Sigmoid colon (tissue), 3 donors: ENCODE measurements at regions not wholly inside any gene's neighbourhood (a gene's known extent, or its start where the extent isn't known, plus 50 kb on each side); places are given as distances from the start of the nearest gene placed in this dataset.

Experiments used
- POLR2A ChIP-seq, 2 donors: fragments of 450-650 bp; IDR thresholded peaks; one replicate each; pipeline ENCODE4 v1.6.1; 2016; ENCODE audit warnings: antibody characterized with exemption in 2 of 2, mild to moderate bottlenecking in 2 of 2, moderate library complexity in 2 of 2
- TF ChIP-seq, protein P1 (sequence below), 4 experiments: fragments of 450-650 bp in 3 of 4; fragments of 200-600 bp in 1 of 4; IDR thresholded peaks; one replicate each; pipeline ENCODE4 v1.5.1; 2016 to 2019; ENCODE audit warnings: antibody characterized with exemption in 4 of 4, mild to moderate bottlenecking in 3 of 4, moderate library complexity in 2 of 4

DNA sequence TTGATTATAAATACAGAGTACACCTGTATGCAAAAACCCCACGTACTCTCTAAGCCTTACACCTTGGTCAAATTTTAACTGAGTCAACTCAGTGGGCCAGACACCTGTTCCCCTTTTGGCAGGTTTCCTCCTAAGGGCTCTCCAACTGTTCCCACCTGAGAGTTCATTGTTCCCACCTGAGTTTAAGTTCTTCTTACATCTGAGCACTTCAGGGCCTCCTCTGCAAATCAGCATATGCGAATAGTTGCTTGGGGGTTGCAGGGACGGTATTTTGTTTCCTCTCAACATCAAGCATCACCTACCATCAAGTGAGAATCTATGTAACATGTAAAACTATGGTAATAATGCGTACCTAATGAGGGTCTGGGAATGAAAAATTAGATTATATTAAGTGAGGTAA lies 300.0 kb downstream of the PIK3R1 start:
- TF ChIP-seq, protein P1, sequence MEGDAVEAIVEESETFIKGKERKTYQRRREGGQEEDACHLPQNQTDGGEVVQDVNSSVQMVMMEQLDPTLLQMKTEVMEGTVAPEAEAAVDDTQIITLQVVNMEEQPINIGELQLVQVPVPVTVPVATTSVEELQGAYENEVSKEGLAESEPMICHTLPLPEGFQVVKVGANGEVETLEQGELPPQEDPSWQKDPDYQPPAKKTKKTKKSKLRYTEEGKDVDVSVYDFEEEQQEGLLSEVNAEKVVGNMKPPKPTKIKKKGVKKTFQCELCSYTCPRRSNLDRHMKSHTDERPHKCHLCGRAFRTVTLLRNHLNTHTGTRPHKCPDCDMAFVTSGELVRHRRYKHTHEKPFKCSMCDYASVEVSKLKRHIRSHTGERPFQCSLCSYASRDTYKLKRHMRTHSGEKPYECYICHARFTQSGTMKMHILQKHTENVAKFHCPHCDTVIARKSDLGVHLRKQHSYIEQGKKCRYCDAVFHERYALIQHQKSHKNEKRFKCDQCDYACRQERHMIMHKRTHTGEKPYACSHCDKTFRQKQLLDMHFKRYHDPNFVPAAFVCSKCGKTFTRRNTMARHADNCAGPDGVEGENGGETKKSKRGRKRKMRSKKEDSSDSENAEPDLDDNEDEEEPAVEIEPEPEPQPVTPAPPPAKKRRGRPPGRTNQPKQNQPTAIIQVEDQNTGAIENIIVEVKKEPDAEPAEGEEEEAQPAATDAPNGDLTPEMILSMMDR (IDR thresholded peaks at IDR 0.05): no peak
- TF ChIP-seq POLR2A (IDR thresholded peaks at IDR 0.05): no peak
